IMR-90 (cell line): ENCODE measurements at regions not wholly inside any gene's neighbourhood (a gene's known extent, or its start where the extent isn't known, plus 50 kb on each side); places are given as distances from the start of the nearest gene placed in this dataset.

ENCODE experiments used
- ATAC-seq: fragments of 200-7000 bp; cut with Tn5 transposase; 2 replicates; pipeline ENCODE4 v1.9.1; 2020; ENCODE audit warnings: low read depth, mild to moderate bottlenecking, moderate library complexity
- BruUV-seq: library from RNA; stranded (reverse); fragments of 400-500 nt; replicated peaks from 2 replicates; lab custom pipeline; 2021; lab: Mats Ljungman, UMichigan
- CTCF ChIA-PET: fragments of 300-600 bp; formaldehyde crosslinking; extraction: SDS; loops from one replicate; lab custom pipeline; 2021; ENCODE audit warnings: antibody characterized with exemption; lab: Yijun Ruan, JAX
- POLR2A ChIA-PET: fragments of 300-600 bp; sonication (Branson Sonifier 250); formaldehyde crosslinking; loops from one replicate; lab custom pipeline; 2022; ENCODE audit warnings: antibody characterized with exemption; ENCODE audit not compliant: unreplicated experiment; lab: Charles Lee
- DNase-seq: peaks from one replicate; pipeline ENCODE4 v3.0.0; 2013
- H2AFZ ChIP-seq: replicated peaks from 2 replicates; pipeline ENCODE3; 2013; ENCODE audit warnings: low read length, mild to moderate bottlenecking; ENCODE audit not compliant: poor library complexity
- H2AK5ac ChIP-seq: 2 replicates; pipeline ENCODE4 v1.6.1; 2013; ENCODE audit warnings: low read depth, low read length, inconsistent platforms
- H2AK9ac ChIP-seq: replicated peaks from 2 replicates; pipeline ENCODE3; 2013; ENCODE audit warnings: mild to moderate bottlenecking, low read depth, low read length, moderate library complexity; ENCODE audit not compliant: poor library complexity
- H2BK120ac ChIP-seq: 2 replicates; pipeline ENCODE4 v1.6.1; 2013; ENCODE audit warnings: low read depth, low read length, inconsistent platforms
- H2BK15ac ChIP-seq: 3 replicates; pipeline ENCODE4 v1.6.1; 2013; ENCODE audit warnings: low read depth, low read length, inconsistent platforms
- H2BK20ac ChIP-seq: 2 replicates; pipeline ENCODE4 v1.6.1; 2013; ENCODE audit warnings: low read depth, mild to moderate bottlenecking, inconsistent platforms, low read length, moderate library complexity
- H2BK5ac ChIP-seq: 2 replicates; pipeline ENCODE4 v1.6.1; 2013; ENCODE audit warnings: mild to moderate bottlenecking, low read depth, low read length, inconsistent platforms; ENCODE audit not compliant: poor library complexity, severe bottlenecking
- H3K14ac ChIP-seq: replicated peaks from 2 replicates; pipeline ENCODE4 v1.6.1; 2013; ENCODE audit warnings: low read depth, low read length, inconsistent platforms
- H3K18ac ChIP-seq: 2 replicates; pipeline ENCODE4 v1.6.1; 2013; ENCODE audit warnings: low read depth, low read length, control low read depth
- H3K23ac ChIP-seq: 2 replicates; pipeline ENCODE4 v1.6.1; 2013; ENCODE audit warnings: low read depth, low read length, inconsistent platforms
- H3K27ac ChIP-seq: 2 replicates; pipeline ENCODE4 v1.5.1; 2013; ENCODE audit warnings: mild to moderate bottlenecking, control low read depth, low read length; ENCODE audit not compliant: insufficient read depth
- H3K27me3 ChIP-seq: 2 replicates; pipeline ENCODE4 v1.6.1; 2013; ENCODE audit warnings: low read length; ENCODE audit not compliant: control insufficient read depth, insufficient read depth
- H3K36me3 ChIP-seq: 2 replicates; pipeline ENCODE4 v1.6.1; 2013; ENCODE audit warnings: low read length, mixed read lengths; ENCODE audit not compliant: control insufficient read depth, insufficient read depth
- H3K4ac ChIP-seq: 2 replicates; pipeline ENCODE4 v1.6.1; 2013; ENCODE audit warnings: low read depth, low read length, inconsistent platforms
- H3K4me1 ChIP-seq: 2 replicates; pipeline ENCODE4 v1.6.1; 2013; ENCODE audit warnings: low read length, mixed read lengths; ENCODE audit not compliant: control insufficient read depth, insufficient read depth
- H3K4me2 ChIP-seq: 2 replicates; pipeline ENCODE4 v1.6.1; 2013; ENCODE audit warnings: low read depth, mild to moderate bottlenecking, control low read depth, low read length, moderate library complexity
- H3K4me3 ChIP-seq: 2 replicates; pipeline ENCODE4 v1.5.1; 2013; ENCODE audit warnings: low read depth, mild to moderate bottlenecking, control low read depth, low read length, moderate library complexity; ENCODE audit not compliant: insufficient read depth
- H3K56ac ChIP-seq: 2 replicates; pipeline ENCODE4 v1.6.1; 2013; ENCODE audit warnings: low read length, inconsistent platforms; ENCODE audit not compliant: insufficient read depth; ENCODE audit errors: extremely low read depth
- H3K79me1 ChIP-seq, 2 experiments: 2 replicates each; pipeline ENCODE4 v1.6.1; 2013; ENCODE audit warnings: low read length in 2 of 2, inconsistent platforms in 1 of 2, low read depth in 1 of 2
- H3K9ac ChIP-seq: 2 replicates; pipeline ENCODE4 v1.6.1; 2013; ENCODE audit warnings: low read depth, low read length, control low read depth
- H3K9me1 ChIP-seq: 2 replicates; pipeline ENCODE4 v1.6.1; 2013; ENCODE audit warnings: low read length, inconsistent platforms; ENCODE audit not compliant: insufficient read depth
- H3K9me3 ChIP-seq: 2 replicates; pipeline ENCODE4 v1.6.1; 2013; ENCODE audit warnings: low read length; ENCODE audit not compliant: control insufficient read depth, insufficient read depth
- H4K20me1 ChIP-seq: 2 replicates; pipeline ENCODE4 v1.6.1; 2013; ENCODE audit warnings: low read length, inconsistent platforms; ENCODE audit not compliant: insufficient read depth
- H4K5ac ChIP-seq: 2 replicates; pipeline ENCODE4 v1.6.1; 2013; ENCODE audit warnings: mild to moderate bottlenecking, low read depth, low read length, control low read depth
- H4K8ac ChIP-seq, 2 experiments: 2 replicates each; pipeline ENCODE4 v1.6.1; 2013; ENCODE audit warnings: low read depth in 2 of 2, low read length in 2 of 2, control low read depth in 1 of 2, inconsistent platforms in 1 of 2
- H4K91ac ChIP-seq: 2 replicates; pipeline ENCODE4 v1.6.1; 2013; ENCODE audit warnings: low read depth, low read length, inconsistent platforms; ENCODE audit not compliant: insufficient read depth
- MAFK ChIP-seq: IDR thresholded peaks from 2 replicates; pipeline ENCODE4 v1.6.1; 2012; ENCODE audit warnings: low read depth, low read length, improper control_type of control experiment
- MAZ ChIP-seq: IDR thresholded peaks from 2 replicates; pipeline ENCODE4 v1.6.1; 2012; ENCODE audit warnings: low read depth, mild to moderate bottlenecking, low read length, improper control_type of control experiment, moderate library complexity, borderline replicate concordance
- NFE2L2 ChIP-seq: fragments of 150-350 bp; IDR thresholded peaks from 2 replicates; pipeline ENCODE4 v1.6.1; 2016; ENCODE audit warnings: low read depth, mild to moderate bottlenecking, low read length
- RAD21 ChIP-seq: IDR thresholded peaks from 2 replicates; pipeline ENCODE4 v1.6.1; 2012; ENCODE audit warnings: low read length, improper control_type of control experiment
- whole genome bisulfite sequencing, 2 experiments: methylation state at CpG; one replicate each; pipeline versions ENCODE4 v1.1.5 to v1.1.7; 2013; ENCODE audit warnings: missing lambda C conversion rate in 2 of 2; ENCODE audit not compliant: insufficient read length in 1 of 2; ENCODE audit errors: extremely low coverage in 2 of 2; 5-methylcytosine and 5-hydroxymethylcytosine counted together
- dilution Hi-C: fragments of 300-500 bp; cut with HindIII; formaldehyde crosslinking; loops from one replicate; pipeline ENCODE4 v1.14.3; 2018; ENCODE audit warnings: low sequenced_read_pairs; ENCODE audit not compliant: unreplicated experiment
- in situ Hi-C: fragments of 300-500 bp; cut with MboI; formaldehyde crosslinking; loops from 3 replicates; pipeline ENCODE4 v1.14.3; 2019; ENCODE audit warnings: low sequenced_read_pairs, inconsistent platforms, mixed read lengths
- intact Hi-C: fragments of 100-400 bp; cut with micrococcal nuclease; formaldehyde crosslinking; loops from 2 replicates; pipeline ENCODE4 v1.10.0; 2022

GRCh38 chr1:187498028-187498427 is 669.3 kb downstream of the PLA2G4A start:
- Histone ChIP-seq H3K14ac (no peak overlapping the region), H3K4me2 (no peak overlapping the region), H3K56ac (no peak overlapping the region), H3K9me1 (no peaks in the 10 kb centered on the region), H3K23ac (no peak overlapping the region), H2BK120ac (no peak overlapping the region), H3K4ac (no peak overlapping the region), H4K91ac (no peak overlapping the region), H4K20me1 (no peaks in the 10 kb centered on the region), H3K4me3 (no peak overlapping the region), H2BK5ac (no peak overlapping the region), H3K79me1 (no peaks in the 10 kb centered on the region), H3K27ac (no peak overlapping the region), H3K4me1 (no peaks in the 10 kb centered on the region), H2AK5ac (no peak overlapping the region), H2BK20ac (no peak overlapping the region), H4K5ac (no peak overlapping the region), H4K8ac (no peak overlapping the region), H2BK15ac (no peak overlapping the region), H2AK9ac (no peak overlapping the region), H3K9ac (no peak overlapping the region), H3K18ac (no peak overlapping the region), H3K27me3 (no peaks in the 10 kb centered on the region), H3K9me3 (no peaks in the 10 kb centered on the region), H3K36me3 (no peaks in the 10 kb centered on the region), H2AFZ (no peak overlapping the region)
- DNase-seq (no peak), ATAC-seq (no peak)
- in situ Hi-C loops, result no loop called here
- dilution Hi-C loops, result no loop called here
- ChIA-PET CTCF (interaction anchor here (0.5 to 0.6 kb wide), 2 partner anchors 169 to 645 kb away, joined by 3 to 4 read pairs; no protein-coding TSS in a partner anchor), POLR2A (no interaction called here)
- intact Hi-C loops, result no loop called here
- peak; percentile 75 for TF ChIP-seq MAFK
- no peak for TF ChIP-seq MAZ
- no peak for TF ChIP-seq RAD21
- no peak for TF ChIP-seq NFE2L2
- BruUV-seq, result no TSS peak
- no CpG with 5 or more reads among the region's 1 CpG for WGBS, 2 experiments
